GM18499 (cell line): ENCODE measurements at regions not wholly inside any gene's neighbourhood (a gene's known extent, or its start where the extent isn't known, plus 50 kb on each side); places are given as distances from the start of the nearest gene placed in this dataset.
"Not testable (repeated sequence)": the region's sequence is repeated elsewhere in the genome, so short reads cannot be mapped to it uniquely, and the experiment has no call there.

ENCODE experiments used
- ATAC-seq: cut with Tn5 transposase; IDR thresholded peaks from one replicate; pipeline ENCODE4 v1.9.1; 2021; ENCODE audit warnings: moderate number of reproducible peaks; ENCODE audit not compliant: insufficient read depth, unreplicated experiment

GRCh38 chr21:15300131-15300530 is 235.3 kb upstream of the NRIP1 start:
- ATAC-seq: no peak

GRCh38 chr21:15301014-15301413 is 236.2 kb upstream of the NRIP1 start:
- ATAC-seq: no peak

DNA sequence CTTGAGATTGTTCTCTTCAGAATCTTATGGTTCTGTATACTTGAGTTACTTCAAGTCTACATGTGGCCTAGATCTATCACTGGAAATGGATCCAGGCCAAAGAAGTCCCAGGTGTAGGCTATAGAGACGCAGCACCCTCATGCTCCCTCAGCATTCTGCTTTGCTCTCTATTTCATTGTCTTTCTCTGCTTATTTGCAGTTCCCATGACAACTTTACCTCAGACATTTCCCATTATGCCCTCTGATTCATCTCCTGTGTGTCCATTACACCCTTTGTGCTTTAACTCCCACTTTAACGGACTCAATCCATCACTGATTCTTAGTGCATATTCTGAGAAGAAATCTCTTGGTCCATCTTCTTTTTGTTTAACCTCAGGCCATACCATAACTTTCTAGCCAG is 236.9 kb upstream of the NRIP1 start:
- ATAC-seq: no peak

GRCh38 chr21:15306271-15306670 is 241.5 kb upstream of the NRIP1 start:
- no peak for ATAC-seq

DNA sequence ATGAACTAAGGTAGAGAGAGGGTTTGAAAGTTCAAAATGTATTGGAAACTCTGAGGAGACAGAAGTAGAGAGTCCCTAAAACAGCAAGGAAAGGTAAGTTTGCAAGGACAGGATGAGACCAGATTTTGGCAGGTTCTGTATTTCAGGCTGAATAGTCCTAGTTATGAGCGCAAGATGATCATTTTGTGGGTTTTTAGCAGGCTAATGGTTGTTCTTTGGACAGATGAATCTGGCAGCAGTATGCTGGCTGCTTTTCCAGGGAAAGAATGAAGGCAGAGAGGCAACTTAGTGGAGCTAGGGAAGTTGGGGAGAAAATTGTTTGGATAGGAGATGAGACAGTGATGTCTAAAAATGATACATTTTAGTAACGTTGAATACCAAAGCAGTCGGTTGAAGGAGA is 243.5 kb upstream of the NRIP1 start:
- ATAC-seq: no peak

GRCh38 chr21:15309022-15309590 is 244.3 kb upstream of the NRIP1 start:
- ATAC-seq: no peak

- ATAC-seq: no peak
Observed at GRCh38 chr21:15309721-15310120, 244.9 kb upstream of the NRIP1 start.

- ATAC-seq: no peak
Observed at GRCh38 chr21:15311510-15311909, 246.7 kb upstream of the NRIP1 start.

DNA sequence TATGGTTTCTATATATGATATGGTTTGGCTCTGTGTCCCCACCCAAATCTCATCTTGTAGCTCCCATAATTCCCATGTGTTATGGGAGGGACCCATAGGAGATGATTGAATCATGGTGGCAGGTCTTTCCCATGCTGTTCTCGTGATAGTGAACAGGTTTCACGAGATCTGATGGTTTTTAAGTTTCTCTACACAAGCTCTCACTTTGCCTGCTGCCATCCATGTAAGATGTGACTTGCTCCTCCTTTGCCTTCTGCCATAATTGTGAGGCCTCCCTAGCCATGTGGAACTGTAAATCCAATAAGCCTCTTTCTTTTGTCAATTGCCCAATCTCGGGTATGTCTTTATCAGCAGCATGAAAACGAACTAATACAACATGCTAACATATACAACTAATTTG is 252.2 kb upstream of the NRIP1 start:
- not testable (repeated sequence) for ATAC-seq

DNA sequence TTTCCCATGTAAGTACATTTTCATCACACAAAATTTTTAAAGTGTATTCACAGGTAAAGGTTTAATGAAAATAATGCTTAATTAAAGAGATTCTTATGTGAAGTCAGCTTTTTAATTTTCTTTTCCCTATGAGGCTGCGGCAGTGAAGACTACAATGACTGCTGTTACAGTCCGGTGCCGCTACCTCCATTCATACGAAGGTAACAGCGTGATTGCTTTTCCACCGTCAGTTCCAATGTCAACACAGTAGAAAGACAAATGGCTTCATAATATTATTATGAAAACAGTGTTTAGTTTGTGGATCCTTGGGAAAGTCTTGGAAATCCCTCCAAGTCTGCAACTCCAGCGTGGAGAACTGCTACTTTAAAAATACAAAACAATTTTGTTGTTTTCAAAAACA is 254.9 kb upstream of the NRIP1 start:
- ATAC-seq: no peak

DNA sequence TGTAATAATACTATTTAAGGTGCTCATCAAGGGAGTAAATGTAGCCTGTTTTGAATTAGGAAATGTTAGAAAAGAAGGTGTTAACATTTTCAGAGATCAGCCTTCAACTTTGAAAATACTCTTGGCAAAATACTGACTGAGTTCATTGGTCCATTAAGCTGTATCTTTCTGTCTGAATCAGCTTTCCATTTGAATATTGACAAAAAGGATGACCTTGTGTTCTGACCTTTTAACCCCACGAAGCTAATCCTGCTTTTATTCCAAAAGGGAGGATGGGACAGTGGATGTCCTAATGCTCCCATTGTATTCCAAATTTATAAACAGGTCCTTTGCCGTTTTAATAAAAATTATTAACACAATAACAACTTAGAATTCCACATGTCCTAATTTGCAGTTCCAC is 259.7 kb upstream of the NRIP1 start:
- no peak for ATAC-seq

- no peak for ATAC-seq
Observed at GRCh38 chr21:15326032-15326867, 261.4 kb upstream of the NRIP1 start.

DNA sequence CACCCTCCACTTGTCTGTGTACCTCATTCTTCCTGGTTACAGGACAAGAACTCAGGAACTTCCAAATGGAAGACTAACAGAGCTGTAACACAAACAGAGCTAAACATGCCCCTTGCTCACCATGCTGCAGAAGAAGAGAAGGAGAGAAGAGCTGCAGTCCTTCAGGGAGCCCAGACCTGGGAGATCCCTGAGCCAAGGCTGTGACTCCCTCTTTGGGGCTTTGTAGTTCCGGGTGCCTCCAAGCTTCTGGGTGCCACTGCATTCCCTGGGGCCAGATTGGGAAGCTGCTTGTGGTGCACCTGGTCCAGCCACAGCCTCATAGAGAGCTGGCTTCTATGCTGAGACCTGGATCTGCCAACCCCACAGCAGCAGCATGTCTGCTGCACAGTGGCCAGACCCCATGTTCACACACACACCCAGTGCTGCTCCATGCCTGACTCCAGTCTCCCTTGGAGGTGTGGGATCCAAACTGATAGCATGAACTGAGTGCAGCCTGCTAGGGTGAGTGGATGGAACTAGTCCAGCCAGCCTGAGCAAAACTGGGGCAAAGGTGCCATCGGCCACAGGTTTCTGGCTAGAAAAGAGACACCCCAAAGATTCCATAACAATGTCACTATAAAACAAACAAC is 263.0 kb upstream of the NRIP1 start:
- no peak for ATAC-seq

- ATAC-seq: no peak
Observed at GRCh38 chr21:15329191-15329590, 264.4 kb upstream of the NRIP1 start.

DNA sequence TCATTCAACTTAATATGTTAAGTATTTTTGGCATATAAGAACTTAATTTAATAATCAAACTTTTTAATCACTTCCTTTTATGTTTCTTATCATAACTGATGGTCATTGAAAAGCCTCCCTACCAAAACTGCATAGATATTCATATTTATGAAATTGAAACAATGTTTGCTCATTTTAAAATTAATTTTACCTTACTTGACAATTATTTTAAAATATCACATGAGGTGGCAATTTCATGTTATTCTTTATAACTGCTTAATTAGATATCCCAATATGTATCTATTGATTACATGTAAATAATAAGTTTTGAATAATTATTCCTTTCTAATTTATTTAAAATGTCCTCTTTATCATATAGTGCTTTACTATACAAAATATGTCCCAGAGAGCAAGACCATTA is 266.1 kb upstream of the NRIP1 start:
- no peak for ATAC-seq

- ATAC-seq: no peak
Observed at GRCh38 chr21:15332572-15332971, 267.8 kb upstream of the NRIP1 start.

GRCh38 chr21:15333136-15333710 is 268.4 kb upstream of the NRIP1 start:
- ATAC-seq: no peak

- no peak for ATAC-seq
Observed at GRCh38 chr21:15333951-15334350, 269.2 kb upstream of the NRIP1 start.

- ATAC-seq: no peak
Observed at GRCh38 chr21:15343066-15343465, 278.3 kb upstream of the NRIP1 start.

GRCh38 chr21:15352009-15352408 is 287.2 kb upstream of the NRIP1 start:
- no peak for ATAC-seq

DNA sequence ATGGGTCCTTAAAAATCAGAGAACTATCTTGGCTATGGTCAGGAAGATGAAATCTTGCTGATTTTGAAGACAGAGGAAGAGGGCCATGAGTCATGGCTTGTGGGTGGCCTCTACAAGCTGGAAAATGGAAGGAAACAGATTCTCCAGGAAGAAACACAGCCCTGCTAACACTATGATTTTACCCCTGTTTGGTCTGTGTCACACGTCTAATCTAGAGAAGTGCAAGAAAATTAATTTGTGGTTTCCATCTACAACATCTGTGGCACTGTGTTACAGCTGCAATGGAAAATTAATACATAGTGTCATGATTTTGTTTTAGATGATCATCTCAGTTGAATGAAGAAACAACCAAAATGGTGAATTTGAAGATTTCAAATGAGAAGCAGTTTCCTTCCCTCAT is 288.7 kb upstream of the NRIP1 start:
- ATAC-seq: no peak
